Calu3 (cell line): ENCODE measurements at regions not wholly inside any gene's neighbourhood (a gene's known extent, or its start where the extent isn't known, plus 50 kb on each side); places are given as distances from the start of the nearest gene placed in this dataset.

Experiments used
- BruUV-seq: library from RNA; stranded (reverse); fragments of 400-500 nt; replicated peaks from 2 replicates; lab custom pipeline; 2021; lab: Mats Ljungman, UMichigan
- CTCF ChIA-PET: fragments of 300-600 bp; sonication (Branson Sonifier 250); formaldehyde crosslinking; loops from one replicate; lab custom pipeline; 2022; ENCODE audit warnings: antibody characterized with exemption; lab: Charles Lee
- DNase-seq: peaks from one replicate; pipeline ENCODE4 v3.0.0; 2022
- H3K27ac Mint-ChIP-seq: one replicate; pipeline ENCODE4 v1.8.0; 2022; ENCODE audit warnings: mixed read lengths; ENCODE audit not compliant: unreplicated experiment
- H3K27me3 Mint-ChIP-seq: one replicate; pipeline ENCODE4 v1.8.0; 2022; ENCODE audit warnings: mixed read lengths; ENCODE audit not compliant: unreplicated experiment
- H3K36me3 Mint-ChIP-seq: one replicate; pipeline ENCODE4 v1.8.0; 2022; ENCODE audit warnings: mild to moderate bottlenecking, moderate library complexity, mixed read lengths; ENCODE audit not compliant: insufficient read depth, unreplicated experiment
- H3K4me1 Mint-ChIP-seq: one replicate; pipeline ENCODE4 v1.8.0; 2022; ENCODE audit warnings: mild to moderate bottlenecking, low read depth, mixed read lengths; ENCODE audit not compliant: unreplicated experiment
- H3K4me3 Mint-ChIP-seq: one replicate; pipeline ENCODE4 v1.8.0; 2022; ENCODE audit warnings: mild to moderate bottlenecking, low read depth, moderate library complexity, mixed read lengths; ENCODE audit not compliant: unreplicated experiment
- H3K9me3 Mint-ChIP-seq: one replicate; pipeline ENCODE4 v1.8.0; 2022; ENCODE audit warnings: low read depth, mixed read lengths; ENCODE audit not compliant: unreplicated experiment
- intact Hi-C: fragments of 100-400 bp; cut with micrococcal nuclease; formaldehyde crosslinking; loops from one replicate; pipeline ENCODE4 v1.10.0; 2022; ENCODE audit not compliant: unreplicated experiment
- TF ChIP-seq, protein P1 (sequence below): fragments of 200-600 bp; IDR thresholded peaks from one replicate; pipeline ENCODE4 v1.8.0; 2022; ENCODE audit warnings: antibody characterized with exemption; ENCODE audit not compliant: unreplicated experiment

DNA sequence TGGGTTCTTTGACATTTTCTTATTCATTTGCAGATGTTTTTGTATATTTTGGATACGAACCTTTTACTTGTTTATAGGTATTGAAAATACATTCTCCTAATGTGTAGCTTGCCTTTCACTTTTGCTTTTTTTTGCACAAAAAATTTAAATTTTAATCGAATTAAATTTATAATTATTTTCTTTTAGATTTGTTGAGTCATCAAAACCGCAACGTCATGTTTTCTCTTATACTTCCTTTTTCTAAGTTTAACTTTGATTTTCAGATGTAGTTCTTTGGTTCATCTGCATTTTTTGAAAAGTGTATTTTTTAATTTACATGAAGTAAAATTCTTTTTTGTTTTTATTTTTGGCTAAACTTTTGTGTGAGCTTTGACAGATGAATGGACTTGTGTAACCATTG is 243.7 kb upstream of the DPYD start:
- Mint-ChIP-seq H3K27ac (no peak overlapping the region), H3K36me3 (no peaks in the 10 kb centered on the region), H3K9me3 (no peaks in the 10 kb centered on the region), H3K4me3 (no peak overlapping the region), H3K4me1 (no peaks in the 10 kb centered on the region), H3K27me3 (no peaks in the 10 kb centered on the region)
- no TSS peak for BruUV-seq
- intact Hi-C loops, result no loop called here
- TF ChIP-seq, protein P1, sequence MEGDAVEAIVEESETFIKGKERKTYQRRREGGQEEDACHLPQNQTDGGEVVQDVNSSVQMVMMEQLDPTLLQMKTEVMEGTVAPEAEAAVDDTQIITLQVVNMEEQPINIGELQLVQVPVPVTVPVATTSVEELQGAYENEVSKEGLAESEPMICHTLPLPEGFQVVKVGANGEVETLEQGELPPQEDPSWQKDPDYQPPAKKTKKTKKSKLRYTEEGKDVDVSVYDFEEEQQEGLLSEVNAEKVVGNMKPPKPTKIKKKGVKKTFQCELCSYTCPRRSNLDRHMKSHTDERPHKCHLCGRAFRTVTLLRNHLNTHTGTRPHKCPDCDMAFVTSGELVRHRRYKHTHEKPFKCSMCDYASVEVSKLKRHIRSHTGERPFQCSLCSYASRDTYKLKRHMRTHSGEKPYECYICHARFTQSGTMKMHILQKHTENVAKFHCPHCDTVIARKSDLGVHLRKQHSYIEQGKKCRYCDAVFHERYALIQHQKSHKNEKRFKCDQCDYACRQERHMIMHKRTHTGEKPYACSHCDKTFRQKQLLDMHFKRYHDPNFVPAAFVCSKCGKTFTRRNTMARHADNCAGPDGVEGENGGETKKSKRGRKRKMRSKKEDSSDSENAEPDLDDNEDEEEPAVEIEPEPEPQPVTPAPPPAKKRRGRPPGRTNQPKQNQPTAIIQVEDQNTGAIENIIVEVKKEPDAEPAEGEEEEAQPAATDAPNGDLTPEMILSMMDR, result no peak
- CTCF ChIA-PET, result no interaction called here
- no peak for DNase-seq

DNA sequence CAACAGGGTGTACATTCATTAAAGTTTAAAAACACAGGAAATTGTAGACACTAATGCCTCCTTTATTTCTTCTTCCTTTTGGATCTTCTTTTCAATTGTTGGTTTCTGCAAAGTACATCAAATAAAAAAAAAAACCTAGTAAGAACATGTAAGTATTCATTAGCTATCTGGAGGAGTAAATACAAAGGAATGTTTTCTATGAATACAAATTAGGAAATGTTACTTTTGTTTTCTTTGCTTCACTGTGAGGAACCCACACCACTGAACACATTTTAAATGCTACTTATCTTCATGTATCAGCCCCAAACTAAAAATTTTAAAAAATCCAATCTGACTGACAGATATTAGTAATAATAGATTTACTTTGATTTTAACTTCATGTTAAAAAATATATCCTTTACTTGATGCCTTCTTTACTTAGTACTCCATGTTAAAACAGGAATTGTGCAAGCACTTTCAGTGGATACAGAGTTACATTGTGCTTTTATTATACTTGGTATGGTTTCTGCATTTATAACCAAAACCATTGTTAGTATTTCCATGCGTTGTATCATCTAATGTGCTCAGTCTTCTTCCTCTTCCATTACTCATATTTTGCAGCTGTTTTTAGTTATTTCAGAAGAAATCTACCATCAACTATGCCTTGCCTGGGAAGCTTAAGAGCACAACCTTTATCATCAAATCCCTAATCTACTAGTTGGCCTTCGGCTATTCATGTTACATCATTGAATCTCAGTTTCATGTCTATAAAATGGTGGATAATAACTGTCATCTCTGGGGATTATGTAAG is 236.9 kb upstream of the DPYD start:
- Mint-ChIP-seq H3K4me1 (no peaks in the 10 kb centered on the region), H3K9me3 (no peaks in the 10 kb centered on the region), H3K27ac (no peak overlapping the region), H3K36me3 (no peaks in the 10 kb centered on the region), H3K27me3 (no peaks in the 10 kb centered on the region), H3K4me3 (no peak overlapping the region)
- DNase-seq, result no peak
- CTCF ChIA-PET, result no interaction called here
- intact Hi-C loops, result no loop called here
- TF ChIP-seq, protein P1, result no peak
- no TSS peak for BruUV-seq

GRCh38 chr1:98147280-98147679 is 226.4 kb upstream of the DPYD start:
- no peak for DNase-seq
- Mint-ChIP-seq H3K27me3 (no peaks in the 10 kb centered on the region), H3K4me3 (no peak overlapping the region), H3K4me1 (peaks cover 8% of the 10 kb centered on the region), H3K9me3 (peaks cover 5% of the 10 kb centered on the region), H3K27ac (no peak overlapping the region), H3K36me3 (no peaks in the 10 kb centered on the region)
- TF ChIP-seq, protein P1, result no peak
- CTCF ChIA-PET, result no interaction called here
- BruUV-seq, result no TSS peak
- intact Hi-C loops, result no loop called here

GRCh38 chr1:98145655-98146054 is 224.8 kb upstream of the DPYD start:
- intact Hi-C loops, result no loop called here
- H3K36me3 Mint-ChIP-seq, result no peaks in the 10 kb centered on the region
- H3K4me3 Mint-ChIP-seq, result no peak overlapping the region
- no peak for DNase-seq
- no peaks in the 10 kb centered on the region for H3K27me3 Mint-ChIP-seq
- TF ChIP-seq, protein P1, result no peak
- no TSS peak for BruUV-seq
- no peak overlapping the region for H3K27ac Mint-ChIP-seq
- peaks cover 8% of the 10 kb centered on the region for H3K4me1 Mint-ChIP-seq
- CTCF ChIA-PET, result no interaction called here
- H3K9me3 Mint-ChIP-seq, result peaks cover 3% of the 10 kb centered on the region
